ENCODE measurements at regions not wholly inside any gene's neighbourhood (a gene's known extent, or its start where the extent isn't known, plus 50 kb on each side); places are given as distances from the start of the nearest gene placed in this dataset.

GRCh38 chr9:19629488-19629887 lies 159.3 kb downstream of the SLC24A2 start:
- RAD21 ChIA-PET (ENCODE audit: unreplicated experiment), result no interaction called here
- no peak overlapping the region for H3K27ac ChIP-seq (ENCODE audit: control insufficient read depth, insufficient read depth)
- intact Hi-C loops (cut with micrococcal nuclease; ENCODE audit: unreplicated experiment), result no loop called here

More at GRCh38 chr9:19629488-19629887, 159.3 kb downstream of the SLC24A2 start:
- Histone ChIP-seq H3K4me2 (ENCODE audit: control insufficient read depth, insufficient read depth) (no peak overlapping the region), H2AFZ (ENCODE audit: control insufficient read depth, low read depth, low read length) (no peak overlapping the region), H3K9me3 (replicated peaks; ENCODE audit: control insufficient read depth, insufficient read depth, low read length) (no peaks in the 10 kb centered on the region), H3K4me3 (no peak overlapping the region), H3K4me1 (ENCODE audit: control insufficient read depth, insufficient read depth, low read length) (no peaks in the 10 kb centered on the region), H4K20me1 (ENCODE audit: control insufficient read depth, insufficient read depth) (no peaks in the 10 kb centered on the region), H3K9ac (ENCODE audit: control insufficient read depth, insufficient read depth, low read length) (no peak overlapping the region), H3K36me3 (ENCODE audit: control insufficient read depth in 2 of 2, insufficient read depth in 2 of 2, low read length in 1 of 2) (no peaks in the 10 kb centered on the region), H3K79me2 (ENCODE audit: control insufficient read depth, insufficient read depth, low read length) (no peaks in the 10 kb centered on the region), H3K27me3 (replicated peaks in 1 of 2; ENCODE audit: control insufficient read depth in 2 of 2, insufficient read depth in 2 of 2, low read length in 1 of 2) (no peaks in the 10 kb centered on the region)
- no TSS peak for BruUV-seq (replicated peaks)
- SMC1A ChIA-PET (ENCODE audit: uncharacterized antibody, unreplicated experiment), result interaction anchor here (1.6 kb wide), 1 partner anchor 12 kb away, joined by 5 read pairs; no protein-coding TSS in a partner anchor
- CTCF ChIA-PET, result interaction anchor here (0.9 to 1.4 kb wide), 2 partner anchors 13 to 112 kb away, joined by 4 read pairs; no protein-coding TSS in a partner anchor
- no peak for ATAC-seq
- no peak for DNase-seq (ENCODE audit: low read depth, low spot score)
- POLR2A ChIA-PET, result no interaction called here
- TF ChIP-seq ZNF207 (IDR thresholded peaks at IDR 0.05; ENCODE audit: borderline replicate concordance) (no peak), BCL3 (IDR thresholded peaks at IDR 0.05; ENCODE audit: borderline replicate concordance, insufficient read depth, low read depth, low read length, poor library complexity, severe bottlenecking) (no peak), TCF12 (IDR thresholded peaks at IDR 0.05; ENCODE audit: low read depth, low read length) (no peak), MLLT1 (IDR thresholded peaks at IDR 0.05) (no peak), RFX5 (IDR thresholded peaks at IDR 0.05; ENCODE audit: low read depth, low read length) (no peak), SP1 (IDR thresholded peaks at IDR 0.05; ENCODE audit: low read depth, low read length) (no peak), MYB (IDR thresholded peaks at IDR 0.05; ENCODE audit: borderline replicate concordance, low read depth, low read length) (no peak), SPI1 (IDR thresholded peaks at IDR 0.05; ENCODE audit: borderline replicate concordance, insufficient read depth, low read depth, low read length) (no peak), ATF7 (IDR thresholded peaks at IDR 0.05; ENCODE audit: low read depth) (no peak), RAD21 (IDR thresholded peaks at IDR 0.05; ENCODE audit: insufficient read depth, low read depth, low read length) (no peak), TBL1XR1 (IDR thresholded peaks at IDR 0.05; ENCODE audit: low read depth, low read length) (no peak), ZBTB4 (CRISPR knock-in tag; IDR thresholded peaks at IDR 0.05) (no peak), ZBED1 (IDR thresholded peaks at IDR 0.05; ENCODE audit: borderline replicate concordance) (no peak)
- in situ Hi-C loops (cut with MboI), result no loop called here
- 11% methylated on average over 3 of the region's 3 CpGs for WGBS (ENCODE audit: insufficient coverage, insufficient replicate concordance, low lambda C conversion rate, missing lambda C conversion rate)
- no peak for FAIRE-seq
